Prostate gland (tissue), 2 donors: ENCODE measurements at regions not wholly inside any gene's neighbourhood (a gene's known extent, or its start where the extent isn't known, plus 50 kb on each side); places are given as distances from the start of the nearest gene placed in this dataset.

Experiments
- CTCF ChIP-seq, 4 experiments: fragments of 200-600 bp in 2 of 4; fragments of 450-650 bp in 2 of 4; sonication (generic) in 2 of 4; IDR thresholded peaks; 1 replicate in 3 of 4; 2 replicates in 1 of 4; pipeline ENCODE4 v1.5.1; 2016 to 2019; ENCODE audit warnings: antibody characterized with exemption in 4 of 4, mild to moderate bottlenecking in 2 of 4, moderate library complexity in 2 of 4
- POLR2A ChIP-seq: fragments of 450-650 bp; IDR thresholded peaks from one replicate; pipeline ENCODE4 v1.6.1; 2016; ENCODE audit warnings: antibody characterized with exemption, mild to moderate bottlenecking

- TF ChIP-seq POLR2A (no peak), CTCF (IDR thresholded peaks at IDR 0.05) (no peak)
Observed at GRCh38 chrX:67296395-67296794, 247.4 kb upstream of the AR start.
